Anterior cingulate cortex (tissue), 58 donors: ENCODE measurements at regions not wholly inside any gene's neighbourhood (a gene's known extent, or its start where the extent isn't known, plus 50 kb on each side); places are given as distances from the start of the nearest gene placed in this dataset.

Experiments
- DNase-seq, 58 donors: peaks; one replicate each; lab custom pipeline; 2025; lab: John Stamatoyannopoulos, UW

- DNase-seq = no peak
Measured at GRCh38 chr20:57843941-57844625, 134.3 kb upstream of the PMEPA1 start.

GRCh38 chr20:57842720-57843119 lies 132.9 kb upstream of the PMEPA1 start:
- no peak for DNase-seq

DNA sequence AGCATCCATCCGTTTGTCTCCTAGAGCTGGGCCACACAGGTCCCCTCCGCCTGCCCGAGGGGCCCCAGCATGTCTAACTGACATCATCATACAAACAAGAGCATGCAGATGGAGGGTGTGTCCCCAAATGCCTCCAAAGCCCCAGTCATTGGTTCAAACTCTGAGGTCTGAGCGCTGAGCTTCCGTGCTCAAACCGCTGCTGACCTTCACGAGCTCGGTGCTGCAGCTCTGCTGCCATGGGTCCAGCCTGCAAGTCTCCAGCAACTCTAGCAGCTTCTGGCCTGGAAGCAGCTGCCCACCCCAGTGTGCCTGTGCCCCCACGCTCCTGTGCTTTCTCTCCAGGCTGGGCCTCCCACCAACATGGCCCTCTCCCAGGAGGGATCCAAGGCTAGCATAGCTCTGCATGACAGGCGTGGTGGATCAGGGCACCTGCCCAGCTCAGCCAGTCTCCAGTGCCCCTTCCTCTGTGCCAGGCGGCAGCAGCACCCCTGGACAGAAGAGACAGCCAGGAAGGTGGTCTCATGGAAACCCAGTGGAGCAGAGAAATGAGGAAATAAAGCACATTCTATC lies 131.6 kb upstream of the PMEPA1 start:
- no peak for DNase-seq

DNA sequence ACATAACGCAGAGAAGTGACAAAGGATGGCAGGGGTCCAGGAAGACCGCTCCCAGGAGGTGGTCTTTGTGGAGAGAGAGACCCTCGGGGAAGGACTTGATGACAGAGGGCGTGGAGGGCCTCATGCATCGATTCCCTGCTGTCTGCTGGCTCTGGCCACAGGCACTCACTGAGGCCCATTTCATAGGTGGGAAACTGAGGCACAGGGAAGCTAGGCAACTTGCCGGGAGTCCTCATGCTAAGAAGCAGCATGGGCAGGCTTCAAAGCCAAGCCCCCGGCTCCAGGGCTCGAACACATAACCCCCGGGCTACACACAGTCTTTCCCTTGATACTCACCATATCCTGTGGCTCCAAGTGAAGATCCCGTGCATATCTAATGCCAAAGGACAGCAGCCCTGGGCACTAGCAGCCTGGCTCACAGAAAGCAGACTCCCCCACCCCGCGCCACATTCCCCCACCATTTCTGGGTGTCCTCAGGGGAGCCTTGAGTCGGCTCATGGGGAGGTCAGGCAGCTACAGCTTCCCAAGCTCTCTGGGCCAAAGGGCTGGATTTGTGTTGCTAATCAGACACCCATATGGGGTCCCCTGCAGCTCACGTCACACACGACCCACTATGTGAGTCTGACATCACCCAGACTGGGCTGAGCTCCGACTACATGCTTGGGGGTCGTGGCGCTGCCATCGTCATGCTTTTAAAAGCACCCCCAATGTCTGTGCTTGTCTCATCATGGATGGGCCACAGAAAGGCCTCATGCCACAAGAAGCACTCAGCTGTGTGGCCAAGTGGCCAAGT lies 130.9 kb upstream of the PMEPA1 start:
- DNase-seq = no peak

DNA sequence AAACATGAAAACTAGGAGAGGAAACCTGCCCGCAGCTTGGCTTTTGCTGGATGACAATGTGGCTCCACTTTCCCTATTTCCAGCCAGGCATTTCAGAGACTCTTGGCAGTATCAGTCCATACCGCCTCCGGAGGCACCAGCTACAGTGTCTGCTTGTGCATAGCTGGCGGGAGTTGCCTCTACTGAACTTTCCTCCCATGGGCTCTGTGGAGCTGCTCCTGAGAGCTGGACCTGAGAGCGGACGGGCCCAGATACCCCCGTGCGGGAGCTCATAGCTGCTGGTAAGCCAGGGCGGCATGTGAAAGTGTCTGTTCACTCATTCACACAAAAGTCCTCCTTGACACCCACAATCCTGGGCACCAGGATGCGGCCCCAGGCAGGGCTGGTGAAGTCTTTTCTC lies 130.3 kb upstream of the PMEPA1 start:
- DNase-seq = peak in 20 of 58 donors; percentile 4 to 40 (median 14)

GRCh38 chr20:57838670-57839151 lies 128.9 kb upstream of the PMEPA1 start:
- peak in 9 of 58 donors; percentile 1 to 29 (median 14) for DNase-seq

DNA sequence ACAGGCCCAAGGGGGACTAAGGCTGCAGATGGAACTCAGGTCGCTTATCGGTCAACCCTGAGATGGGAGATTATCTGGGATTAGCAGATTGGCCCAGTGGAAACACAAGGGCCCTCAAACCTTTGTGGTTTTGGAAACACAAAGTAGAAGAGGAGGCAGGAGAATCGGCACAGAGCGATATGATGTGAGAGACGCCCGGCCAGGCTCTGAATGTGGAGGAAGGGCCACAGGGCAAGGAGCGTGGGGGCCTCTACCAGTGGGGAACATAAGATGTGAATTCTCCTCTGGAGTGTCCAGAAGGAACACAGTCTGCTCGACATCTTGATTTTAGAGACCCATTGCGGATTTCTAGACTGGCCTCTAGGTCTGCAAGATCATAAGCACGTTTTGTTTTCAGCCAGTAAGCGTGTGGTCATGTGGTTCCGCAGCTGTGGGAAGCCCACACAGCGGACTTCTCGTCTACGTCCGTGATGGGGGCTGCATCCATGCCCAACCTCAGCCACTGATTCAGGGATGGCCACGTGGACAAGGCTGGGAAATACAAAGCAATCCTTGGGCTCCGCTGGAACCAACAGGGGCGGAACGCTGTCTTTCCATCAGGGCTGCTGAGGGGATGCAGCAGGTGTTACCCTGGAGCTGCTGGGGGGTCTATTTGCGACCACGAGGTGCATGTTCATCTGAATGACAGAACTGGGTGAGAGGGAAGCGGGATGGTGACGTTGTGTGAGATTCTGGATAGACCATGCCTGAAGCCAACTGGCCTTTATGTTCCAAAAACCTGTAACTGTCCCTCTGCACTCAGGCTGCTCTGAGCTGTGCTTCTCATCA lies 127.6 kb upstream of the PMEPA1 start:
- no peak for DNase-seq

DNA sequence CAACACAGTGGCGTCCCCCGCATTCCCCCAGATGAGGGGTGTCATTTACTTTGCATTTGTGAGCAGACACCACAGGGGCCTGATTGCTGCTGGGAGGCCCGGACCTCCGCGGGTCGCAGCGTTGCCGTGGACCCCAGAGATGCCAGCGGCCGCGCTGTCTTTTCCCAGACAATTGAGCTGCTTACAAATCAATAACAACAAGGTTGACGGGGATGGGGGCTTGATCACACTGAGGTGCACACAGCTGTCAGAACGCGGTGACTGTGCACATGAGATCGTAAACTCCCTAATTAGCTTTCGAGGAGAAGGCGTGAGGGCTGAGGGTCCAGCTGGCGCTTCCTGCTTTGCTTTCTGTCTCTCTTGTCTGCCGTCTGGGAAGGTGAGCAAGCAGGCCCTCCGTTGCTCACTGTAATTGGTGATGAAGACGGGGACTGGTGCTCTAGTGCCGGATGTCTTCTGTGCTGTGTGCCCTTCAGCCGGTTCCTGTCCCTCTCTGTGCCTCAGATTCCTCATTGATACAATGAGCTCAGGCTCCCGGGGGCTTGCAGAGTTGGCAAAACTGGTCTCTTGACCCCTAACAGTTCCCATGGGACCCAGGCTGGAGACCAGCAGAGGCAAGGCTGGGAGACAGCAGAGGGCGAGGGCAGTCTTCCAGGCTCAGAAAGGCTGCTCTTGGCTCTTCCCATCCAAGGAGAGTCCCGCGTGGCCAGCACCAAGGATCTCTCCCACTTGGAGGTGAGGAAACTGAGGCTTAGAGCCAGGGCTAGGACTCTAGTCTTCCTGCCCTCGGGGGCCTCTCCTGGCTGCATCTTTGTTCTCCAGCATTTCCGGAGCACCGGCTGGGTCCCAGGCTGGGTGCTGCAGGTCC lies 126.0 kb upstream of the PMEPA1 start:
- DNase-seq = no peak

GRCh38 chr20:57835074-57835452 lies 125.2 kb upstream of the PMEPA1 start:
- no peak for DNase-seq

DNA sequence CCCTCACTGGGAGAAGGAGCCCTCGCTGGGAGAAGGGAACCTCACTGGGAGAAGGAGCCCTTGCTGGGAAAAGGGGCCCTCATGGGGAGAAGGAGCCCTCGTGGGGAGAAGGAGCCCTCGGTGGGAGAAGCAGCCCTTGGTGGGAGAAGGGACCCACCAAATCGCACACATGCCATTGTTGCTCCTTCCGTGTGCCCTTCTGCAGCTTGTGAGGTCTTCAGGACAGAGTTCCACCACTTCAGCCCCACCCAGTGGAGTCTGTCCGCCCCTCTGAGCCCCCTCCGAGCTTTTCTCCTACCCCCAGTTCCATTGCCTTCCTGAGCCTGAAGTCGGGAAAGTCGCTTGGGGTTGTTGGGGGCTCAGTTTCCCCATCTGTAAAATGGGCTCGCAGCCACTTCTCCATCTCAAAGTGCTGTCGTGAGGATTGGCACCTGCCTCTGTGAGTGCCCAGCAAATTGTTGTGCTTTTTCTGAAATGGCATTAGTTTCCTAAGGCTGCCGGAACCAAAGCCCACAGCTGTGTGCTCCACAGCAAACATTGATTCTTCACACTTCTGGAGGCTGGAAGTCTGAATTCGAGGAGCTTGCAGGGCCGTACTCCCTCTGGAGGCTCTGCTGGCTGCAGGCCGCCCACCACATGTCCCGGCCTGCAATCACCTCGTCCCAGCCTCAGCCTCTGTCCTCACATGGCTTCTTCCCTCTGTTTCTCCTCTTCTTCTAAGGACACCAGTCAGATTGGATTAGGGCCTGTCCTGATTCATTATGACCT lies 124.7 kb upstream of the PMEPA1 start:
- DNase-seq = no peak

DNA sequence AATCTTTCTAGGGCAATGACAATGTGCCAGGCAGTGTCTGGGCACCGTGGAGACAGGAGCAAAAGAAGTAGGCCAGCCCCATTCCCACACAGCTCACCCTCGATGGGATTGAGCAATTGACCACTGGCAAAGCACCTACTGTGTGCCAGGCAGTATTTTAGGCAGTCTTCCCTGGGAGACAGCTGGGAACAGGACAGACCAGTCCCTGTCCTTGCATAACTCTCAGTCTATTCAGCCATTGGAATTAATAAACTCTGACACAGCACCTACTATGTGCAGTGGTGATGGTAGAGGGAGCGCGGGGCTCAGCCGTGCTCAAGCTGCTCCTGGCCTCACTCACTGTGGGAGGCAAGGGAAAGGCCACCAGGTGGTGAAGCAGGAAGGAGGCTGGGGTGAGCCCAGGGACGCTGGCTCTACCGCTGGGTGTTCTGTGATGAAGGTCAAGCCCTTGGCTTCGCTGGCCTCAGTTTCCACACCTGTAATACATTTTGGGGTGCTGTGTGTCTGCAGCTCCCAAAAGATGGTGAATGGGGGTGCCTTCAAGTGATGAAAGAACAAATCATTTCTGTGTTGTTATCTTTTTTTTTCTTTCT lies 122.3 kb upstream of the PMEPA1 start:
- no peak for DNase-seq

- DNase-seq = no peak
Measured at GRCh38 chr20:57831326-57831992, 121.6 kb upstream of the PMEPA1 start.

DNA sequence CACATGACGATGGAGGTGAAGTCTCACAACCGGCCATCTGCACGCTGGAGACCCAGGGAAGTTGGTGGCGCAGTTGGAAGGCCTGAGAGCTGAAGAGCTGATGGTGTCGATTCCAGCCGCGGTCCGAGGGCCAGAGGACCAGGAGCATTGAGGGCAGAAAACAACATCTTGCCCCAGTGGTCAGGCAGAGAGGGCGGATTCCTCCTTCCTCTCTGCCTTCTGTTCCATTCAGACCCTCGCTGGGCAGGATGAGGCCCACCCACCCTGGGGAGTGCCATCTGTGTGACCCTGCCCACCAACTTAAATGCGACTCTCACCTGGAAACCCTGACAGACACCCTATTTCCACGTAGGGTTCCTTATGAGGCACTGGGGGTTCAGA lies 120.7 kb upstream of the PMEPA1 start:
- DNase-seq = no peak

GRCh38 chr20:57829805-57830514 lies 120.1 kb upstream of the PMEPA1 start:
- DNase-seq = no peak

DNA sequence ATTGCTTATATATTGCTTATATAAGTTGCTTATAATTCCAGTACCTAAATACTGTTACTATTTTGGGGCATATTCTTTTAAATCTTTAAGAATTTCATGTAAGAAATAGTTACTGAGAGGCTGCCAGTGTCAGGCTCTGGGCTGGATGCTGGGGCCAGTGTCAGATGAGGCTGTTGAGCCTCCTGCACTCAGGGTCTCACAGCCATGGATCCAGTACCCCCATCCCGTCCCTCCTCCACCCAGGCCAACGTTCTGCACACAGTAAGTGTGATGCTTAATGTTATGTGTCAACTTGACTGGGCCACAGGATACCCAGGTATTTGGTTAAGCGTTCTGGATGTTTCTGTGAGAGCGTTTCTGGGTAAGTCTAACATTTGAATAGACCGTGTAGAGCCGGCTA lies 119.5 kb upstream of the PMEPA1 start:
- DNase-seq = no peak

DNA sequence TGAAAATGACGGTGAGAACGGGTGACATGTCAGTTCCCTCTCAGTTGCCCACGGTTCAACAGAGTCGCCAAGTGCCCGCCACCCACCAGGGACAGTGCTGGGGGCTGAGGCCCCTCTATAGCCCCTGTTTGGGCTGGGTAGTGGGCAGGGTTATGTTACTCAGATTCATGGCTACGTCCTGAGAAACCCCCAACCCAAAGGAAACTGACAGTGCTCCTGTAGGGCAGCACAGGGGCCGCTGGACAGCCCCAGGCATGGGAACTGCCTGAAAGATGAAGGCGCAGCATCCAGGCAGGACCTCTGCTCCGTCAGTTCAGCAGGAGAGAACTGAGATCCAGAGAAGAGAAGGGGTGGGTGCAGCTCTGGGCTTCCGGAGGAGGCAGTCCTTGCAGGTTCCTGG lies 118.9 kb upstream of the PMEPA1 start:
- no peak for DNase-seq

- DNase-seq = no peak
Measured at GRCh38 chr20:57826666-57827287, 117.0 kb upstream of the PMEPA1 start.
